HEK293 (cell line): ENCODE measurements at regions not wholly inside any gene's neighbourhood (a gene's known extent, or its start where the extent isn't known, plus 50 kb on each side); places are given as distances from the start of the nearest gene placed in this dataset.
"Not testable (repeated sequence)": the region's sequence is repeated elsewhere in the genome, so short reads cannot be mapped to it uniquely, and the experiment has no call there.

Experiments used
- CTCF ChIP-seq: fragments of 450-650 bp; formaldehyde crosslinking; IDR thresholded peaks from 2 replicates; pipeline ENCODE4 v1.5.1; 2016; ENCODE audit warnings: missing biosample characterization, missing genetic modification characterization
- TCF7L2 ChIP-seq: IDR thresholded peaks from 2 replicates; pipeline ENCODE4 v1.6.1; 2011; ENCODE audit warnings: low read depth, mild to moderate bottlenecking, inconsistent platforms, low read length, moderate library complexity, borderline replicate concordance
- ZNF174 ChIP-seq: fragments of 450-650 bp; formaldehyde crosslinking; IDR thresholded peaks from 2 replicates; pipeline ENCODE4 v1.5.0; 2017; ENCODE audit warnings: missing biosample characterization, mild to moderate bottlenecking, missing genetic modification characterization
- ZNF18 ChIP-seq: fragments of 450-650 bp; formaldehyde crosslinking; IDR thresholded peaks from 2 replicates; pipeline ENCODE4 v1.5.1; 2016; ENCODE audit warnings: missing biosample characterization, missing genetic modification characterization
- ZNF274 ChIP-seq, 2 experiments: fragments of 200-500 bp in 1 of 2; fragments of 450-650 bp in 1 of 2; sonication (Bioruptor generic) in 1 of 2; formaldehyde crosslinking in 1 of 2; IDR thresholded peaks; 2 replicates each; pipeline versions ENCODE4 v1.5.1 to v1.6.1; 2014 to 2016; ENCODE audit warnings: borderline replicate concordance in 1 of 2, inconsistent platforms in 1 of 2, low read length in 1 of 2, missing biosample characterization in 1 of 2, missing genetic modification characterization in 1 of 2
- ZNF48 ChIP-seq: fragments of 450-650 bp; formaldehyde crosslinking; IDR thresholded peaks from 2 replicates; pipeline ENCODE4 v1.5.1; 2016; ENCODE audit warnings: missing biosample characterization, missing genetic modification characterization
- ZNF561 ChIP-seq: fragments of 450-650 bp; IDR thresholded peaks from 2 replicates; pipeline ENCODE4 v1.5.1; 2018; ENCODE audit warnings: missing biosample characterization, missing genetic modification characterization, borderline replicate concordance
- ZNF580 ChIP-seq: fragments of 450-650 bp; formaldehyde crosslinking; IDR thresholded peaks from 2 replicates; pipeline ENCODE4 v1.5.1; 2016; ENCODE audit warnings: missing biosample characterization, missing genetic modification characterization
- ZNF621 ChIP-seq: fragments of 450-650 bp; formaldehyde crosslinking; IDR thresholded peaks from 2 replicates; pipeline ENCODE4 v1.5.1; 2017; ENCODE audit warnings: missing biosample characterization, missing genetic modification characterization
- ZNF677 ChIP-seq: fragments of 450-650 bp; IDR thresholded peaks from 2 replicates; pipeline ENCODE4 v1.5.0; 2018; ENCODE audit warnings: missing biosample characterization, mild to moderate bottlenecking, missing genetic modification characterization, moderate library complexity

- TF ChIP-seq ZNF174 (tag by site-specific recombination); CTCF (tag by site-specific recombination); ZNF561 (tag by site-specific recombination); ZNF677 (tag by site-specific recombination); ZNF18 (tag by site-specific recombination); ZNF621 (tag by site-specific recombination); TCF7L2; ZNF48; ZNF274 (IDR thresholded peaks at IDR 0.05; ENCODE audit: low read length); ZNF274 (tag by site-specific recombination; IDR thresholded peaks at IDR 0.05; ENCODE audit: borderline replicate concordance); ZNF580 (tag by site-specific recombination): not testable (repeated sequence)
Measured at GRCh38 chr15:84395384-84395783, 159.8 kb downstream of the GOLGA6L4 start.
